HUES6 (cell line): ENCODE measurements at regions not wholly inside any gene's neighbourhood (a gene's known extent, or its start where the extent isn't known, plus 50 kb on each side); places are given as distances from the start of the nearest gene placed in this dataset.

ENCODE experiments used
- H3K27ac ChIP-seq: 2 replicates; pipeline ENCODE4 v1.7.0; 2013; ENCODE audit warnings: low read depth, mild to moderate bottlenecking, low read length, inconsistent platforms
- H3K27me3 ChIP-seq: 2 replicates; pipeline ENCODE4 v1.6.1; 2013; ENCODE audit warnings: low read length; ENCODE audit not compliant: control insufficient read depth, insufficient read depth
- H3K36me3 ChIP-seq: 2 replicates; pipeline ENCODE4 v1.6.1; 2013; ENCODE audit warnings: low read length; ENCODE audit not compliant: control insufficient read depth, insufficient read depth
- H3K4me1 ChIP-seq: 2 replicates; pipeline ENCODE4 v1.6.1; 2013; ENCODE audit warnings: low read length; ENCODE audit not compliant: control insufficient read depth, insufficient read depth
- H3K4me3 ChIP-seq: 2 replicates; pipeline ENCODE4 v1.5.1; 2013; ENCODE audit warnings: low read depth, low read length
- H3K9ac ChIP-seq: one replicate; pipeline ENCODE4 v1.6.1; 2013; ENCODE audit warnings: mild to moderate bottlenecking, low read length
- H3K9me3 ChIP-seq: 2 replicates; pipeline ENCODE4 v1.6.1; 2013; ENCODE audit warnings: low read depth, low read length; ENCODE audit not compliant: control insufficient read depth, insufficient read depth

GRCh38 chr14:84029246-84029645, 1500.7 kb upstream of the FLRT2 start:
- no peak overlapping the region for H3K4me3 ChIP-seq
- H3K4me1 ChIP-seq: no peaks in the 10 kb centered on the region
- no peak overlapping the region for H3K9ac ChIP-seq
- no peaks in the 10 kb centered on the region for H3K27me3 ChIP-seq
- H3K27ac ChIP-seq: no peak overlapping the region
- H3K36me3 ChIP-seq: no peaks in the 10 kb centered on the region
- no peaks in the 10 kb centered on the region for H3K9me3 ChIP-seq

- H3K9me3 ChIP-seq: no peaks in the 10 kb centered on the region
- H3K27me3 ChIP-seq: no peaks in the 10 kb centered on the region
- H3K4me3 ChIP-seq: no peak overlapping the region
- H3K9ac ChIP-seq: no peak overlapping the region
- H3K4me1 ChIP-seq: no peaks in the 10 kb centered on the region
- no peaks in the 10 kb centered on the region for H3K36me3 ChIP-seq
- no peak overlapping the region for H3K27ac ChIP-seq
Observed at GRCh38 chr14:84029720-84030119, 1500.2 kb upstream of the FLRT2 start.

GRCh38 chr14:84036840-84037239, 1493.1 kb upstream of the FLRT2 start:
- no peak overlapping the region for H3K4me3 ChIP-seq
- H3K27ac ChIP-seq: no peak overlapping the region
- no peaks in the 10 kb centered on the region for H3K36me3 ChIP-seq
- no peaks in the 10 kb centered on the region for H3K27me3 ChIP-seq
- no peaks in the 10 kb centered on the region for H3K4me1 ChIP-seq
- no peak overlapping the region for H3K9ac ChIP-seq
- H3K9me3 ChIP-seq: no peaks in the 10 kb centered on the region

- H3K27ac ChIP-seq: no peak overlapping the region
- H3K27me3 ChIP-seq: no peaks in the 10 kb centered on the region
- H3K36me3 ChIP-seq: no peaks in the 10 kb centered on the region
- H3K9me3 ChIP-seq: no peaks in the 10 kb centered on the region
- no peaks in the 10 kb centered on the region for H3K4me1 ChIP-seq
- H3K9ac ChIP-seq: no peak overlapping the region
- H3K4me3 ChIP-seq: no peak overlapping the region
Observed at GRCh38 chr14:84037593-84037992, 1492.4 kb upstream of the FLRT2 start.

GRCh38 chr14:84040101-84040500, 1489.8 kb upstream of the FLRT2 start:
- Histone ChIP-seq H3K4me1 (0 out of 2 replicates have a peak, but pooled peaks cover 3% of the 10 kb centered on the region), H3K4me3 (no peak overlapping the region), H3K9me3 (no peaks in the 10 kb centered on the region), H3K27me3 (no peaks in the 10 kb centered on the region), H3K9ac (no peak overlapping the region), H3K36me3 (no peaks in the 10 kb centered on the region), H3K27ac (no peak overlapping the region)

GRCh38 chr14:84041421-84041820, 1488.5 kb upstream of the FLRT2 start:
- Histone ChIP-seq H3K9ac (no peak overlapping the region), H3K9me3 (no peaks in the 10 kb centered on the region), H3K4me1 (0 out of 2 replicates have a peak, but pooled peaks cover 3% of the 10 kb centered on the region), H3K27ac (no peak overlapping the region), H3K36me3 (no peaks in the 10 kb centered on the region), H3K27me3 (no peaks in the 10 kb centered on the region), H3K4me3 (no peak overlapping the region)

- no peaks in the 10 kb centered on the region for H3K36me3 ChIP-seq
- 0 out of 2 replicates have a peak, but pooled peaks cover 3% of the 10 kb centered on the region for H3K4me1 ChIP-seq
- no peak overlapping the region for H3K27ac ChIP-seq
- no peak overlapping the region for H3K4me3 ChIP-seq
- H3K27me3 ChIP-seq: no peaks in the 10 kb centered on the region
- H3K9me3 ChIP-seq: no peaks in the 10 kb centered on the region
- H3K9ac ChIP-seq: no peak overlapping the region
Observed at GRCh38 chr14:84042992-84043391, 1487.0 kb upstream of the FLRT2 start.

GRCh38 chr14:84064316-84065125, 1465.4 kb upstream of the FLRT2 start:
- H3K9me3 ChIP-seq: no peaks in the 10 kb centered on the region
- no peaks in the 10 kb centered on the region for H3K27me3 ChIP-seq

GRCh38 chr14:84065811-84066210, 1464.1 kb upstream of the FLRT2 start:
- Histone ChIP-seq H3K9ac (no peak overlapping the region), H3K27me3 (no peaks in the 10 kb centered on the region), H3K27ac (no peak overlapping the region), H3K9me3 (no peaks in the 10 kb centered on the region), H3K36me3 (no peaks in the 10 kb centered on the region), H3K4me1 (no peaks in the 10 kb centered on the region), H3K4me3 (no peak overlapping the region)

More at GRCh38 chr14:84064316-84065125, 1465.4 kb upstream of the FLRT2 start:
- Histone ChIP-seq H3K9ac (no peak overlapping the region), H3K36me3 (no peaks in the 10 kb centered on the region), H3K27ac (no peak overlapping the region), H3K4me1 (no peaks in the 10 kb centered on the region), H3K4me3 (no peak overlapping the region)

GRCh38 chr14:84068288-84068687, 1461.7 kb upstream of the FLRT2 start:
- Histone ChIP-seq H3K27ac (no peak overlapping the region), H3K36me3 (no peaks in the 10 kb centered on the region), H3K9ac (no peak overlapping the region), H3K27me3 (no peaks in the 10 kb centered on the region), H3K4me3 (no peak overlapping the region), H3K9me3 (no peaks in the 10 kb centered on the region), H3K4me1 (no peaks in the 10 kb centered on the region)

- Histone ChIP-seq H3K4me1 (no peaks in the 10 kb centered on the region), H3K9me3 (no peaks in the 10 kb centered on the region), H3K27ac (no peak overlapping the region), H3K36me3 (no peaks in the 10 kb centered on the region), H3K4me3 (no peak overlapping the region), H3K9ac (no peak overlapping the region), H3K27me3 (no peaks in the 10 kb centered on the region)
Observed at GRCh38 chr14:84071061-84071460, 1458.9 kb upstream of the FLRT2 start.
